NCI-H2227 (cell line): ENCODE measurements at regions not wholly inside any gene's neighbourhood (a gene's known extent, or its start where the extent isn't known, plus 50 kb on each side); places are given as distances from the start of the nearest gene placed in this dataset.
"Not testable (repeated sequence)": the region's sequence is repeated elsewhere in the genome, so short reads cannot be mapped to it uniquely, and the experiment has no call there.

Source experiments
- DNase-seq: peaks from one replicate; lab custom pipeline; 2025; ENCODE audit not compliant: unreplicated experiment; lab: John Stamatoyannopoulos, UW

DNA sequence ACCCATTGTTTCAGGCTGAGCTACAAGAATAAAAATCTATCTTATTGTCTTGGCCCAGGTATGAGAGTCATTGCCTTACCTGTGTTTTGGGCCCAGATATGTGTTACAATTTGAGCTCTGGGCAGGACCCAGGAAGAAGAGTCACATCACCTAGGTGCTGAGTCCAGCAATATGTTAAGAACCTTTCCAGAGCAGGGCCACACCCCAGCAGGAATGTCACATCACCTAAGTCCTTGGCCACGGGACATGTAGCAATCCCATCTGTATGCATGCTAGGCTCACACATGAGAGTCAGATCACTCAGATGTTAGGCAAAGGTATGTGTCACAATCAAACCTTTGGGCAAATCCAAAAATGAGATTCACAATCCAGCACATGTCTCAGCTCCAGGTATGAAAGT, 2103.5 kb downstream of the TP53TG3F start:
- no peak for DNase-seq

DNA sequence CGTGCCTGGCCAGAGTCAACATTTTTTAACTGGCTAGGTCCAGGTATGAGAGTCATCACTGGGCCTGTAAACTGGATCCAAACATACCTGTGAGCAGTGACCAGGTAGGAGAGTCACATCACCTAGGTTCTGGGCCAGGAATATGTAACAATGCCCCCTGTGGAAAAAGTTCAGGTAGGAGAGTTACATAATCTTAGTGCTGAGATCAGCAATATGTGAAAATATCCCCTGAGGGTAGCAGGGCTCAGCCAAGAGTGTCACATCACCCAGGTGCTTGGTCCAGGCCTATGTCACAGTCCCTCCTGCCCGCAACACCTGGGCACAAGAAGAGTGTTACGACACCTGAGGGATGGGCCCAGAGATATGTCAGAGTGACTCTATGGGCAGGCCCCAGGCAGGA, 2104.7 kb downstream of the TP53TG3F start:
- no peak for DNase-seq

- no peak for DNase-seq
Measured at GRCh38 chr16:35564889-35565288, 2105.5 kb downstream of the TP53TG3F start.

DNA sequence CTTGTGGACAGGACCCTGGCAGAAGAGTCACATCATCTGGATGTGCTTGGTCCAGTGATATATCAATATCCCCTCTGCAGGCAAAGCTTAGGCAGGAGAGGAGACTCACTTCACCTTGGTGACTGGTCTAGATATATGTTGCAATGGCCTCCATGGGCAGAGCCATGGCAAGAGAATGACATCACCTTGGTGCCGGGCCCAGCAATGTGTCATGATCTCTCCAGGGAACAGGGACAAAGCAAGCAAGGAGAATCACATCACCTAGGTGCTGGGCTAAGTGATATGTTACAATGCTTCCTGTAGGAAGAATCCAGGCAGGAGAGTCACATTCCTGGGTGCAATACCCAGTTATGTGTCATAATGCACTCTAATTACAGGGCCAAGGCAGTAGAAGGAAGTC, 2106.2 kb downstream of the TP53TG3F start:
- no peak for DNase-seq

DNA sequence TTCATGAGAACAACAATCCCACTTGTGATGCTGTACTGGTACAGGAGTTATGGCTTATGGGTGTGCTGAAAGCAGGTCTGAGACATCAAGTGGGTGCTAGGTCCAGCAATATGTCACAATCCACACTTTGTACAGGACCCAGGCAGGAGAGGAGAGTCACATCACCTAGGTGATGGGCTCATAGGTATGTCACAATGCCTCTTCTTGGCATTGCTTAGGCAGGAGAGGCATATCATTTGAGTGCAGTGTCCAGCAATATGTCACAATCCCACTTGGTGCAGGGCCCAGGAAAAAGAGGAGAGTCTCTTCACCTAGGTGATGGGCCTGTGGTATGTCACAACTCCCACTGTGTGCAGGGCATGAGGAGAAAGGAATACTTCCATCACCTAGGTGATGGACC, 2110.0 kb downstream of the TP53TG3F start:
- DNase-seq = no peak

DNA sequence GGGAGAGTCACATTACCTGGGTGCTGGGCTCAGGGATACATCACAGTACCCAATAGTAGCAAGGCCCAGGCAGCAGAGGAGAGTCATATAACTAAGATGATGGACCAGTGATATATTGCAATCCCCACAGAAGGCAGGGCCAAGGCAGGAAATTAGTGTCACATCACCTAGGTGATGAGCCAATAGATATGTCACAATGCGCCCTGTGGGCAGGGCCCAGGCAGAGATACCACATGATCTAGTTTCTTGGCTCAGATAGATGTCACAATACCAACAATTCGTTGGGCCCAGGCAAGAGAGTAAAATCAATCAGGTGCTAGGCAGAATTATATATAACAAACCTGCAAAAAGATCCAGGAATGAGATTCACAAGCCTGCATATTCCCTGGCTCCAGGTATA, 2111.5 kb downstream of the TP53TG3F start:
- no peak for DNase-seq

DNA sequence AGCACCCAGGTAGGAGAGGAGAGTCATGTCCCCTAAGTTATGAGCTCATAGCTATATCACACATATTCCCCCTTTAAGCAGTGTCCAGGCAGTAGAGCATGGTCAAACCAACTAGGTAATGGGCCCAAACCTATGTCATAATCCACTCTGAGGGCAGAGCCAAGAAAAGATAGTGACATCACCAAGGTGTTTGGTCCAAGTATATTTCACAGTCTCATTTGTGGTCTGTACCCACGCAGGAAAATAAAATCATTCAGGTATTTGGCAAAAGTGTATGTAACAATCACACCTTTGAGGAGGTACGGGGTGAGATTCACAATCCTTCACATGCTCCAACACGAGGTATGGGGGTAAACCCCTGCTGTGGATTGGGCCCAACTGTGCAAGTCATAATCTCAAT, 2112.8 kb downstream of the TP53TG3F start:
- DNase-seq = no peak

DNA sequence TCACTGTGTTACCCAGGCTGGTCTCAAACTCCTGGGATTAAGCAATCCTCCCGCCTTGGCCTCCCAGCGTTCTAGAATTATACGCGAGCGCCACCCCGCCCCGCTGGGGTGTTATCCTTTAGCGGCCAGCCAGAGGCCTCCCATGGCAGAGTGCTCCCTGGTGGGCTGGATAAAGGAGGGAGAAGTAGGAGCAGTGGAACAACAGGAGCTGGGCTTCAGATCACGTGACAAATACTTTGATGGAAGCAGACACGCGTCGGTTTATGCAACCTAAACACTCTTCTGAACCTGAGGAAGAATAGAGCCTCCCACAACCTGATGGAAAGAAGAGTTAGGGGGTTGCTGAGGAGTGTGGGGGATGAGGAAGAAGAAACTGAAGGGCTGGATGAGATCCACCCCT, 2114.0 kb downstream of the TP53TG3F start:
- peak; percentile 41 for DNase-seq

- DNase-seq = peak; percentile 71
Measured at GRCh38 chr16:35574011-35574410, 2114.6 kb downstream of the TP53TG3F start.

GRCh38 chr16:35574454-35575431, 2115.3 kb downstream of the TP53TG3F start:
- DNase-seq = peak; percentile 66

- DNase-seq = no peak
Measured at GRCh38 chr16:35575432-35575821, 2116.0 kb downstream of the TP53TG3F start.

DNA sequence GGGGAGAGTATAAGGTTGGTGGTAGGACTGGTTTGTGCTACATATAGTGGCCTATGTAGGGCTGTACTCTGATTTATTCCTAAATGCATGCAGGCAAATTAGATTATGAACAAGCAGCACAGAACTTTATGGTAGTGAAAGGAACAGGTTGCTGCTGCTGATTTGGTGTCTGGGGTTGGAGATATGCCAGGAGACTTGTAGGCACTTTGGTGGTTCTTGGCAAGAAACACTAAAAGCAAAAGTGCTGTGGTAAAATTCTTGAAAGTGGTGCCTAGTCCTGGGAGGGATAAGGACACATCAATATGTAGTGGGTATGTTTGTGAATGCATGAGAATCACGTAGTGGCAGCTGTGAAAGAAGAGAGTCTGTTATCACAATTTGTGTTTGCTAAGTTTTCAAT, 2126.0 kb downstream of the TP53TG3F start:
- DNase-seq = no peak

GRCh38 chr16:35590913-35591312, 2131.5 kb downstream of the TP53TG3F start:
- peak; percentile 23 for DNase-seq

DNA sequence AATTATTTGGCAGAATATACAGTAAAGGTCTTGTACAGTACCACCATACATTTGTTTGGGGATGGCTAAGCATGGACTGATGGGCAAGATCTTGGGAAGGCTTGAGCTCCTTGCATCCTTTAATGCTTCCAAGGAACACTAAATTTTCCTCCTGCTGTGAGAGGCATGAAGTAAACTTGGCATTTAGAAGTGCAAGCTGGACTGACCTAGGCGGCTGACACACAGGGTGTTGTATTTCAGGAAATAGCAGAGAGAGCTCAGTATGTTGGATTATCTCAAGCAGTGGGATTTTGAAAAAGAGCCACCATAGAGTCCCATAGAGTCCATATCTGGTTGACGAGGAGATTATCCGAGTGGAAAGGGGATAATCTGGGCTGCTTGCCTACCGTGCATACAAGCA, 2137.1 kb downstream of the TP53TG3F start:
- DNase-seq = no peak

DNA sequence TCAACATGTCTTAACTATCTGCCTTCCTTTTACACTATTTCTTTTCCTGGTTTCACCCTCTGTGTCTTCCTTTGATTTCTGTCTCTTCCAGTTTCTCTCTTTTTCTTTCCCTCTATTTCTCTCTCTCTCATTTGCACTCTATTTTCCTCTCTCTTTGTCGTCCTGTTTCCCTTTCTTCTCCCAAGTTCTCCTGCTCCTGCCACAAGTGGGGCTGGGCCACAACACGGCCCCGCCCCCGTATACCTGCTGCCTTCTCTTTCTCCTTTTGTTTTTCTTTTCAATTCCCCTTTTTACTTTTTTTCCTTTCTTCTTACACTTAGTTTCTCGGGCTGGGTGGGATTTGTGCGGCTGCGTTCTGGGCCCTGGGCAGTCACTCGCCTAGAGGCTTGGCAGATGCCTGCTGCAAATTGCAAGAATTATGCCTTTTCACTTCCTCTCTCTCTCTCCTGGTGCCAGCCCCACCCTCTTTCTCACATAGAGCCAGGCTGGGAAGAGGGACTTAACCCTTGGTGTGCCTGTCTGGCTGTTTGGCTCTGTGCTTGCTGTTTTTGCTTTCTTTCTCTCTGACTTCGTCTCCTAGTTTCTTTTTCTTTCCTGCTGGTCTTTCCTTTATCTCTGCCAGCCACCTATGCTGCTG, 2139.4 kb downstream of the TP53TG3F start:
- DNase-seq = peak; percentile 67

GRCh38 chr16:35599429-35600160, 2140.2 kb downstream of the TP53TG3F start:
- no peak for DNase-seq

- not testable (repeated sequence) for DNase-seq
Measured at GRCh38 chr16:35600161-35600555, 2140.7 kb downstream of the TP53TG3F start.

DNA sequence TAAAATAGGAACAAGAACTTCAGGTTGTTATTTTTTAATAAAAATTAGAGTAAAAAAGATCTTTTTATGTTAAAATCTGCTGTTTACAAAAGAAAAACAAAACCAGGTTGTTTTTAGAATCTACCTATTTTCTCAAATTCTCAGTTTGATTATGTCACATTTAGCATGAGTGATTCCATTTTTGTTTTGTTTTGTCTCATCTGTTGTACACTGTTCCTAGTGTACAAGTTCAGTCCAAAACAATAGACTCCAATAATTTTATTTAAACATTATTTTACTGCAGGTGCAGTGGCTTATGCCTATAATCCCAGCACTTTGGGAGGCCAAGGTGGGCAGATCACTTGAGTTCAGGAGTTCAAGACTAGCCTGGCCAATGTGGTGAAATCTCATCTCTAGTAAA, 2142.7 kb downstream of the TP53TG3F start:
- no peak for DNase-seq

- DNase-seq = not testable (repeated sequence)
Measured at GRCh38 chr16:35603371-35603770, 2144.0 kb downstream of the TP53TG3F start.

DNA sequence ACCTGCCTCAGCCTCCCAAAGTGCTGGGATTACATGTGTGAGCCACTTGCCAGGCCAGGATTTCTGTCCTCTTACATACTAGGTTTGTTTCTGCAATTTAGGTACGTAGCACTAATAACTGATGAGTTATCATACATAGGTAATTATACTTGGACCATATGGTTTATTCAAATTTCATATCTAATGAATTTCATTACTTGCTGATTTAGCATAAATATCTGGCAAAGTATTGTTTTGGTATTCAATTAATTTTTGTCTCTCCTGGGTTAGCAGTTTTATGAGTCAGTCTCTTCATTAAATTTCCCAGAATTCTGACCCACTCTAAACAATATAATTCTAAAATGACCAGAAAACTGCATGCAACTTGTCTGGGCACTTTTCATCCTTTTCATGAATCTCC, 2146.5 kb downstream of the TP53TG3F start:
- DNase-seq = no peak

GRCh38 chr16:35614883-35615282, 2155.5 kb downstream of the TP53TG3F start:
- not testable (repeated sequence) for DNase-seq

DNA sequence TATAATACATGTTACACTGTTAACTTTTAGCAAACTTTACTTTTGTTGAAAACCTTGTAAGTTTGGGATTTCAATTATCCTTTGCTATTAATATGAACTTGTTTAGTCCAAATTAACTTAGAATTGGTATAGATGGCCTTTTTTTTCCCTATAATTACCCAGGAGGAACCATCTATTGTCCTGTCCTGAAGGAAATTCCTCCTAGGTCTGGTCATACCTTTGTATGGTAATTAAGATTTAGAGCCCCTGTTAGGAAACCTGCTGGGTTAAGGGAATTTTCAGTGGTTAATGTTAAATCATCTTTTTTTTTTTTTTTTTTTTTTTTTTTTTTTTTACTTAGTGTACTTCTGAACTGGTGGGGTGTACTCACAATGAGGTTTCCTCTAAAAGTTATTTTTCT, 2159.8 kb downstream of the TP53TG3F start:
- DNase-seq = not testable (repeated sequence)
